K562 (cell line): ENCODE measurements at regions not wholly inside any gene's neighbourhood (a gene's known extent, or its start where the extent isn't known, plus 50 kb on each side); places are given as distances from the start of the nearest gene placed in this dataset.

Experiments used
- ATAC-seq: fragments of 200-7000 bp; cut with Tn5 transposase; 3 replicates; pipeline ENCODE4 v1.9.1; 2020; ENCODE audit warnings: moderate library complexity
- BruUV-seq: library from RNA; stranded (reverse); fragments of 400-500 nt; replicated peaks from 2 replicates; lab custom pipeline; 2021; lab: Mats Ljungman, UMichigan
- CTCF ChIA-PET: fragments of 300-600 bp; formaldehyde crosslinking; extraction: SDS; loops from one replicate; lab custom pipeline; 2021; ENCODE audit warnings: low intra/inter-chr PET ratio; lab: Yijun Ruan, JAX
- POLR2A ChIA-PET: fragments of 300-600, 350-650 bp; sonication (Branson Sonifier 250); formaldehyde crosslinking; extraction: SDS; loops from one replicate; lab custom pipeline; 2021; ENCODE audit warnings: antibody characterized with exemption, inconsistent platforms; lab: Yijun Ruan, JAX
- DNase-seq, 4 experiments: peaks; one replicate each; pipeline versions ENCODE4 v3.0.0 to v3.0.0-alpha.2; 2011 to 2018; ENCODE audit warnings: low spot score in 3 of 4, mixed read lengths in 3 of 4; ENCODE audit errors: extremely low read depth in 1 of 4
- FAIRE-seq: peaks from 2 replicates; lab custom pipeline; 2011; peaks lifted over from hg19 to GRCh38; lab: Jason Lieb, UNC
- H2AFZ ChIP-seq: 2 replicates; pipeline ENCODE4 v1.6.0; 2011; ENCODE audit warnings: low read depth, low read length, control low read depth, inconsistent platforms
- H3K27ac ChIP-seq: fragments of 200-600 bp; 3 replicates; pipeline ENCODE4 v1.8.0; 2011; ENCODE audit warnings: low read depth, mild to moderate bottlenecking, control low read depth, inconsistent platforms, low read length, moderate library complexity, mixed read lengths; ENCODE audit errors: extremely low read depth
- H3K27me3 ChIP-seq, 2 experiments: fragments of 300-600 bp in 1 of 2; 2 replicates in 1 of 2; 3 replicates in 1 of 2; pipeline versions ENCODE4 v1.6.0 to v1.8.0; 2011; ENCODE audit warnings: inconsistent platforms in 2 of 2, low read length in 2 of 2, mild to moderate bottlenecking in 1 of 2, mixed read lengths in 1 of 2, moderate library complexity in 1 of 2; ENCODE audit not compliant: control insufficient read depth in 2 of 2, insufficient read depth in 2 of 2
- H3K36me3 ChIP-seq: fragments of 300-600 bp; 3 replicates; pipeline ENCODE4 v1.8.0; 2011; ENCODE audit warnings: mild to moderate bottlenecking, low read length, inconsistent platforms; ENCODE audit not compliant: control insufficient read depth, insufficient read depth
- H3K4me1 ChIP-seq, 2 experiments: fragments of 200-600 bp in 1 of 2; replicated peaks in 1 of 2; 2 replicates in 1 of 2; 3 replicates in 1 of 2; pipeline versions ENCODE4 v1.5.1 to v1.8.0; 2011; ENCODE audit warnings: inconsistent platforms in 2 of 2, low read length in 2 of 2, mild to moderate bottlenecking in 1 of 2, mixed read lengths in 1 of 2, moderate library complexity in 1 of 2; ENCODE audit not compliant: control insufficient read depth in 2 of 2, insufficient read depth in 2 of 2
- H3K4me2 ChIP-seq: 2 replicates; pipeline ENCODE4 v1.6.1; 2011; ENCODE audit warnings: low read length, control low read depth, inconsistent platforms, mixed read lengths; ENCODE audit not compliant: insufficient read depth
- H3K4me3 ChIP-seq: fragments of 200-600 bp; sonication (generic), shearing (Covaris generic); 2 replicates; pipeline ENCODE4 v1.5.1; 2016; ENCODE audit warnings: control low read depth, inconsistent platforms
- H3K79me2 ChIP-seq: fragments of 200-600 bp; 3 replicates; pipeline ENCODE4 v1.8.0; 2011; ENCODE audit warnings: low read length, inconsistent platforms; ENCODE audit not compliant: control insufficient read depth, insufficient read depth
- H3K9ac ChIP-seq, 2 experiments: 2 replicates each; pipeline versions ENCODE4 v1.6.0 to v1.6.1; 2011; ENCODE audit warnings: low read depth in 2 of 2, low read length in 2 of 2, control low read depth in 1 of 2, inconsistent platforms in 1 of 2, mild to moderate bottlenecking in 1 of 2, mixed read lengths in 1 of 2; ENCODE audit not compliant: insufficient read depth in 1 of 2
- H3K9me1 ChIP-seq: one replicate; pipeline ENCODE4 v1.6.0; 2011; ENCODE audit warnings: inconsistent platforms, mild to moderate bottlenecking, low read length, moderate library complexity; ENCODE audit not compliant: control insufficient read depth, insufficient read depth
- H3K9me3 ChIP-seq: replicated peaks from 2 replicates; pipeline ENCODE4 v1.5.1; 2011; ENCODE audit warnings: low read depth, low read length, inconsistent platforms; ENCODE audit not compliant: control insufficient read depth, insufficient read depth
- H4K20me1 ChIP-seq: replicated peaks from 2 replicates; pipeline ENCODE4 v1.6.1; 2011; ENCODE audit warnings: low read length, inconsistent platforms, mixed read lengths; ENCODE audit not compliant: control insufficient read depth, insufficient read depth
- ARID2 ChIP-seq: fragments of 450-650 bp; IDR thresholded peaks from 2 replicates; pipeline ENCODE4 v1.6.1; 2017; ENCODE audit warnings: antibody characterized with exemption, mild to moderate bottlenecking
- DNMT1 ChIP-seq: fragments of 450-650 bp; IDR thresholded peaks from 2 replicates; pipeline ENCODE4 v1.6.1; 2016; ENCODE audit warnings: antibody characterized with exemption, mild to moderate bottlenecking
- NFE2 ChIP-seq: IDR thresholded peaks from 2 replicates; pipeline ENCODE4 v1.6.1; 2014; ENCODE audit warnings: antibody characterized with exemption, low read depth
- PHB ChIP-seq: fragments of 250-450 bp; sonication (Bioruptor Pico); IDR thresholded peaks from 2 replicates; pipeline ENCODE4 v1.5.0; 2021
- SIX5 ChIP-seq, 2 experiments: IDR thresholded peaks; 2 replicates each; pipeline ENCODE4 v1.6.1; 2011; ENCODE audit warnings: low read length in 2 of 2, borderline replicate concordance in 1 of 2, low read depth in 1 of 2, mild to moderate bottlenecking in 1 of 2, moderate library complexity in 1 of 2; ENCODE audit not compliant: insufficient read depth in 1 of 2
- ZNF197 ChIP-seq: fragments of 200-800 bp; sonication (Bioruptor generic); IDR thresholded peaks from 2 replicates; pipeline ENCODE4 v1.6.1; 2016; ENCODE audit warnings: low read depth, missing genetic modification characterization, missing compliant biosample characterization
- ZNF717 ChIP-seq: fragments of 250-450 bp; sonication (Bioruptor Pico); IDR thresholded peaks from 2 replicates; pipeline ENCODE4 v1.5.0; 2021
- WGBS: fragments of 100-300 bp; shearing (Covaris generic); methylation state at CpG from one replicate; pipeline ENCODE4 v1.1.6; 2016; ENCODE audit warnings: low coverage, mixed read lengths; ENCODE audit not compliant: insufficient coverage; ENCODE audit errors: missing lambda C conversion rate; 5-methylcytosine and 5-hydroxymethylcytosine counted together
- in situ Hi-C: fragments of 300-500 bp; cut with MboI; formaldehyde crosslinking; loops from 4 replicates; pipeline ENCODE4 v1.15.0; 2018; ENCODE audit warnings: inconsistent platforms, mixed read lengths
- intact Hi-C: fragments of 100-400 bp; cut with micrococcal nuclease; formaldehyde crosslinking; loops from 2 replicates; pipeline ENCODE4 v1.14.2; 2022
- TF ChIP-seq, protein P1 (sequence below): fragments of 250-450 bp; sonication (Bioruptor Pico); IDR thresholded peaks from 2 replicates; pipeline ENCODE4 v1.5.0; 2020; ENCODE audit warnings: mild to moderate bottlenecking, borderline replicate concordance
- TF ChIP-seq, protein P2 (sequence below): fragments of 250-450 bp; sonication (Bioruptor Pico); IDR thresholded peaks from 2 replicates; pipeline ENCODE4 v1.4.0; 2020
- TF ChIP-seq, protein P3 (sequence below): fragments of 450-650 bp; IDR thresholded peaks from 2 replicates; pipeline ENCODE4 v1.6.1; 2016; ENCODE audit warnings: low read depth, mild to moderate bottlenecking, moderate library complexity
- TF ChIP-seq, protein P4 (sequence below): fragments of 250-450 bp; sonication (Bioruptor Pico); IDR thresholded peaks from 2 replicates; pipeline ENCODE4 v1.6.1; 2021; ENCODE audit warnings: mild to moderate bottlenecking

DNA sequence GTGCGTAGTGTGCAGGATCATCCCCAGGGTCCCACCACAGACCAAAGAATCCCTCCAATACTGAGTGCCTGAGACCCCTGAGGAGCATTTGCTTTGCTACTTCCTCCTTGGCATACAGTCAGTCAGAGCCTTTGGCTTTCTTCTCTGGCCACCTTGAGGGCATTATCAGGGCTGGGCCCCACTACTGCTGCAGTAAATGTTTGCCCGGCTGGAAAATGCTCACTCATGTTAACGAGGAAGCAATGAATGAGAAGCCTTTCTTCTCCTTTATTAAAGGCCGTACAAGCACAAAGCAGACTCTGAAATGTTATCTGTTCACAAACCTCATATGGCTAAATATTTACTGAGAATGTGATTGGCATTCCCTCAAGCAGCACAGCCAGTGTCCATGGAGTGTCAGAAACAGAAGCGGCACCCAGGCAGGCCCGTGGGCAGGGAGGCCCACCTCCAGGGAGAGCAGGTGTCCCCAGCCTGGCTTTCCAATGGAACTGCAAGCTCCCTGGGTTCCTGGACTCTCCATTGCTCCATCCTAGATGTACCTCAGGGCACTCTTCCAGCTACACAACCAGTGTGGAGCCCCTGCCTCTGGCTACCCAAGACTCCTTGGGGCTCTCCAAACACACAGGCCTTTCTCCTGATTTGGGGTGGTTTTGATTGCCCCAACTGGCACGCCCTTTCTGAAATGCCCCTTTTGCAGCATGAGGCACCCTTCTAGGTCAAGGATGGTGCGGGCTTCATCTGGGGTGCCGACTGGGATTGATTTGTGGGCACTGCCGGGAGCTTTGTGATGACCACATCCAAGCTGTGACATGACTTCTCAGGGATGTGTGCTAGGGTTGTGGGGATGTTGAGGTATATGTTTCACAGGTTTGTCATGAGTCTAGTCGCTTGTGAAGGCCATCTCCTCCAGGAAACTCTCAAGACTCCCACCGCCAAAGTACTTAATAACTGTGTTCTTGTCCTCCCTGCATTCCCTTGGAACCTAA lies 195.6 kb downstream of the FAM43A start:
- Histone ChIP-seq H4K20me1 (no peaks in the 10 kb centered on the region), H3K9ac (no peak overlapping the region), H3K4me2 (no peak overlapping the region), H3K4me1 (no peaks in the 10 kb centered on the region), H3K4me3 (no peak overlapping the region), H3K27ac (no peak overlapping the region), H3K27me3 (peaks cover 17 to 43% of the 10 kb centered on the region in 2 experiments; a peak in 4 of 5 replicates), H3K9me1 (no peaks in the 10 kb centered on the region), H2AFZ (no peak overlapping the region), H3K79me2 (no peaks in the 10 kb centered on the region), H3K9me3 (no peaks in the 10 kb centered on the region; the same call in 1 of the 2 replicates), H3K36me3 (no peaks in the 10 kb centered on the region)
- in situ Hi-C loops, result no loop called here
- POLR2A ChIA-PET, result interaction anchor here (0.6 kb wide), 1 partner anchor 688 kb away, joined by 3 read pairs; no protein-coding TSS in a partner anchor
- WGBS, result 2% methylated on average over 12 of the region's 12 CpGs
- ATAC-seq, result no peak
- intact Hi-C loops, result no loop called here
- BruUV-seq, result no TSS peak
- CTCF ChIA-PET, result no interaction called here
- FAIRE-seq, result no peak
- no peak for DNase-seq
- no peak for TF ChIP-seq NFE2
- TF ChIP-seq, protein P1, sequence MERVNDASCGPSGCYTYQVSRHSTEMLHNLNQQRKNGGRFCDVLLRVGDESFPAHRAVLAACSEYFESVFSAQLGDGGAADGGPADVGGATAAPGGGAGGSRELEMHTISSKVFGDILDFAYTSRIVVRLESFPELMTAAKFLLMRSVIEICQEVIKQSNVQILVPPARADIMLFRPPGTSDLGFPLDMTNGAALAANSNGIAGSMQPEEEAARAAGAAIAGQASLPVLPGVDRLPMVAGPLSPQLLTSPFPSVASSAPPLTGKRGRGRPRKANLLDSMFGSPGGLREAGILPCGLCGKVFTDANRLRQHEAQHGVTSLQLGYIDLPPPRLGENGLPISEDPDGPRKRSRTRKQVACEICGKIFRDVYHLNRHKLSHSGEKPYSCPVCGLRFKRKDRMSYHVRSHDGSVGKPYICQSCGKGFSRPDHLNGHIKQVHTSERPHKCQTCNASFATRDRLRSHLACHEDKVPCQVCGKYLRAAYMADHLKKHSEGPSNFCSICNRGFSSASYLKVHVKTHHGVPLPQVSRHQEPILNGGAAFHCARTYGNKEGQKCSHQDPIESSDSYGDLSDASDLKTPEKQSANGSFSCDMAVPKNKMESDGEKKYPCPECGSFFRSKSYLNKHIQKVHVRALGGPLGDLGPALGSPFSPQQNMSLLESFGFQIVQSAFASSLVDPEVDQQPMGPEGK (CRISPR knock-in tag), result no peak
- TF ChIP-seq, protein P2, sequence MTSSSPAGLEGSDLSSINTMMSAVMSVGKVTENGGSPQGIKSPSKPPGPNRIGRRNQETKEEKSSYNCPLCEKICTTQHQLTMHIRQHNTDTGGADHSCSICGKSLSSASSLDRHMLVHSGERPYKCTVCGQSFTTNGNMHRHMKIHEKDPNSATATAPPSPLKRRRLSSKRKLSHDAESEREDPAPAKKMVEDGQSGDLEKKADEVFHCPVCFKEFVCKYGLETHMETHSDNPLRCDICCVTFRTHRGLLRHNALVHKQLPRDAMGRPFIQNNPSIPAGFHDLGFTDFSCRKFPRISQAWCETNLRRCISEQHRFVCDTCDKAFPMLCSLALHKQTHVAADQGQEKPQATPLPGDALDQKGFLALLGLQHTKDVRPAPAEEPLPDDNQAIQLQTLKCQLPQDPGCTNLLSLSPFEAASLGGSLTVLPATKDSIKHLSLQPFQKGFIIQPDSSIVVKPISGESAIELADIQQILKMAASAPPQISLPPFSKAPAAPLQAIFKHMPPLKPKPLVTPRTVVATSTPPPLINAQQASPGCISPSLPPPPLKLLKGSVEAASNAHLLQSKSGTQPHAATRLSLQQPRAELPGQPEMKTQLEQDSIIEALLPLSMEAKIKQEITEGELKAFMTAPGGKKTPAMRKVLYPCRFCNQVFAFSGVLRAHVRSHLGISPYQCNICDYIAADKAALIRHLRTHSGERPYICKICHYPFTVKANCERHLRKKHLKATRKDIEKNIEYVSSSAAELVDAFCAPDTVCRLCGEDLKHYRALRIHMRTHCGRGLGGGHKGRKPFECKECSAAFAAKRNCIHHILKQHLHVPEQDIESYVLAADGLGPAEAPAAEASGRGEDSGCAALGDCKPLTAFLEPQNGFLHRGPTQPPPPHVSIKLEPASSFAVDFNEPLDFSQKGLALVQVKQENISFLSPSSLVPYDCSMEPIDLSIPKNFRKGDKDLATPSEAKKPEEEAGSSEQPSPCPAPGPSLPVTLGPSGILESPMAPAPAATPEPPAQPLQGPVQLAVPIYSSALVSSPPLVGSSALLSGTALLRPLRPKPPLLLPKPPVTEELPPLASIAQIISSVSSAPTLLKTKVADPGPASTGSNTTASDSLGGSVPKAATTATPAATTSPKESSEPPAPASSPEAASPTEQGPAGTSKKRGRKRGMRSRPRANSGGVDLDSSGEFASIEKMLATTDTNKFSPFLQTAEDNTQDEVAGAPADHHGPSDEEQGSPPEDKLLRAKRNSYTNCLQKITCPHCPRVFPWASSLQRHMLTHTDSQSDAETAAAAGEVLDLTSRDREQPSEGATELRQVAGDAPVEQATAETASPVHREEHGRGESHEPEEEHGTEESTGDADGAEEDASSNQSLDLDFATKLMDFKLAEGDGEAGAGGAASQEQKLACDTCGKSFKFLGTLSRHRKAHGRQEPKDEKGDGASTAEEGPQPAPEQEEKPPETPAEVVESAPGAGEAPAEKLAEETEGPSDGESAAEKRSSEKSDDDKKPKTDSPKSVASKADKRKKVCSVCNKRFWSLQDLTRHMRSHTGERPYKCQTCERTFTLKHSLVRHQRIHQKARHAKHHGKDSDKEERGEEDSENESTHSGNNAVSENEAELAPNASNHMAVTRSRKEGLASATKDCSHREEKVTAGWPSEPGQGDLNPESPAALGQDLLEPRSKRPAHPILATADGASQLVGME, result no peak
- no peak for TF ChIP-seq ARID2
- TF ChIP-seq PHB (CRISPR knock-in tag), result no peak
- TF ChIP-seq, protein P3, sequence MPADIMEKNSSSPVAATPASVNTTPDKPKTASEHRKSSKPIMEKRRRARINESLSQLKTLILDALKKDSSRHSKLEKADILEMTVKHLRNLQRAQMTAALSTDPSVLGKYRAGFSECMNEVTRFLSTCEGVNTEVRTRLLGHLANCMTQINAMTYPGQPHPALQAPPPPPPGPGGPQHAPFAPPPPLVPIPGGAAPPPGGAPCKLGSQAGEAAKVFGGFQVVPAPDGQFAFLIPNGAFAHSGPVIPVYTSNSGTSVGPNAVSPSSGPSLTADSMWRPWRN, result no peak
- TF ChIP-seq DNMT1, result no peak
- TF ChIP-seq SIX5 (IDR thresholded peaks at IDR 0.05; ENCODE audit: borderline replicate concordance in 1 of 2, insufficient read depth in 1 of 2, low read depth in 1 of 2, low read length in 2 of 2), result no peak
- TF ChIP-seq ZNF197 (CRISPR knock-in tag), result no peak
- TF ChIP-seq, protein P4, sequence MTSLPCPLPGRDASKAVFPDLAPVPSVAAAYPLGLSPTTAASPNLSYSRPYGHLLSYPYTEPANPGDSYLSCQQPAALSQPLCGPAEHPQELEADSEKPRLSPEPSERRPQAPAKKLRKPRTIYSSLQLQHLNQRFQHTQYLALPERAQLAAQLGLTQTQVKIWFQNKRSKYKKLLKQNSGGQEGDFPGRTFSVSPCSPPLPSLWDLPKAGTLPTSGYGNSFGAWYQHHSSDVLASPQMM, result no peak
- no peak for TF ChIP-seq ZNF717 (CRISPR knock-in tag)
